HG02798 (cell line): ENCODE measurements at regions not wholly inside any gene's neighbourhood (a gene's known extent, or its start where the extent isn't known, plus 50 kb on each side); places are given as distances from the start of the nearest gene placed in this dataset.

Experiments used
- ATAC-seq: cut with Tn5 transposase; IDR thresholded peaks from one replicate; pipeline ENCODE4 v1.9.1; 2021; ENCODE audit warnings: mild to moderate bottlenecking; ENCODE audit not compliant: unreplicated experiment, poor library complexity

- ATAC-seq, result no peak
Observed at GRCh38 chr3:193974191-193974652, 161.7 kb upstream of the HES1 start.

DNA sequence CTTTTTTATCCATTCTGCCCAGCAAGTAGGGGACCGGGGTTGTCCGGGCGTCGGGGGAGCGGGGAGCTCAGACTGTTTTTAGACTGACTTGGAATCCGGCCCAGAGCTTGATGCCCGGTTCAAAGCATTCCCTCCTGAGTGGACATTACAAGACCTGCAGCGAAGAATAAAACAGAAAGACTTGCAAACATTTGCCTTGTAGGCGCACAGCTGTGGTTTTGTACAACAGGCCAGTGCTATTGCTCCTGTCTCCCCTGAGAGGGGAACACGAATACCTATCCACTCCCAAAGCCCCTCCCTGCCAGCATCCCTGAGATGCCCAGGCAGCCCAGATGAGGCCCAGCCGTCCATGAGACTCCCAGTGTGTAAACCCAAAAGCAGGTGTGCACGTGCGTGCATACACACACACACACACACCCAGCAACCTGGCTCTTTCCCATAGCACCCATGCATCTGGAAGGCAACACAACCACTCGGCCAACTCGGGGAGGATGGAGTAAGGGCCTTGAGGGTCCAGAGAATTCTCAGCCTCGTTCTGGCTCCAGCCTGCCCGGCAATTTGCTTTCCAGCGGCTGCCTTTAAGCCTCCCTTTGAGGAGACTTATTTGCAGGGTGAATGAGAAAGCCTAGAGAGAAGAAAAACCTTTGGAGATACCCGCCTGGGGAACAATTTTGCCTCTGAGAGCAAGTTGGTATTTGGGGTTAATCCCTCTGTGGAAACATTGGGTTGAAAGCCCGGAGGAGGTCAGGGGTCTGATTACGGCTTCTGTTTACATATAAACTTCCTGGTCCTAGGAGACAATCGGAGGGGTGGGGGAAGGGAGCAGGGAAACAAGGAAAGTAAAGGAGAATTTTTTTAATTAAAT, 161.0 kb upstream of the HES1 start:
- ATAC-seq, result no peak

- no peak for ATAC-seq
Observed at GRCh38 chr3:193977622-193978021, 158.3 kb upstream of the HES1 start.

- no peak for ATAC-seq
Observed at GRCh38 chr3:193978030-193978429, 157.9 kb upstream of the HES1 start.

DNA sequence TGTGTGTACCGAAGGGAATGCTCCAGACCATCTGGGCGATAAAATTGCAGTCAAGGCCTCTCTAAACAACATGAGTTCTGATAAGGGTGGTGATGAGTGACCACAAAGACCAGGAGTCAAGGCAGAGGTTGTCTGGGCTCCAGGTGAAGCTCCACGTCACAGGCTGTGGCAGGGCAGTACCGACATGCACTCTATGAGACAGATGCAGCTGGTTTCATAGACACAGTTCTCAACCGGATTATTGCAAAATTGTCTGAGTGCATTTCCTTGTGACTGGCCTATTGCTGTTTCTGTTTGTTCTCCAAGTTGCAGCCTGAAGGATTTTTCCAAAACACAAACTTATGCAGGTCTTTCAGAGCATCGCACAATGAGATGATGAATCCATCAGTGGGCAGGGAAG, 157.5 kb upstream of the HES1 start:
- no peak for ATAC-seq

DNA sequence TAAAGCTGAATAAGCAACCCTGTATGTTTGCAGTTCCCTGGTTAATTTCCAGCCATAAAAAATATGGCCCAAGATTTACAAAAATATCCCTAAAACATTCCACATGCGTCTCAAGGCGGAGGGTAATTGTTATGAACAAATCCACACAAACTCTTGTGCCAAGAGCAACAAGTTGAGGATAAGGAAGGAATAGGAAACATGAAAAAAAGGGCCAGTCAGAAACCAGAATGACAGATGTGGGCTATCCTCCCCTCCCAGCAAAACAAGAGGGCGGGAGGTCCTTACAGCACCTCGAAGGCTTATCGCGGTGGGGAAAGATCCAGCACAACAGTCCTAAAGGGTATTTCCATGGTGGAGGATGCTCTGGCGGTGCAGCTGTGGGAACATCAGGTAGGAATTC, 155.6 kb upstream of the HES1 start:
- no peak for ATAC-seq

- no peak for ATAC-seq
Observed at GRCh38 chr3:193980905-193981304, 155.0 kb upstream of the HES1 start.

DNA sequence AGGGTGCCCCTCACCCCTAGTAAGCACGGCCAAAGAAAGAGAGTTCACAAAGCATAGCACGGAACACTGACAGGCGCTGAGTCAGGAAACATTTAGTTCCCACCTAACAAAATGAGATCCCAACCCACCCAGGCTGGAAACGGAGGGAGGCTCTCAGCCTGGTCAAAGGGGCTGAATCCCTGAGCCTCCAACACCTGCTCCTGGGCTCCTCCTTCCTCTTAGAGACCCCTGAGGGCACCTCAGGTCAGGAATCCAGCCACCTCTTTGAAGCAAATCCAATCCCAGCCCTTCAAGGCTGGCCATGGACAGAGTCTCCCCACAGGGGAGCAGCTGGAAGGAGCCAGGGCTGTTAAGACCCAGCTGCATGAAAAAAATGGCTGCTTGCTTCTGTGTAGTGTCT, 154.4 kb upstream of the HES1 start:
- ATAC-seq, result no peak

GRCh38 chr3:193982258-193982659, 153.7 kb upstream of the HES1 start:
- no peak for ATAC-seq

- ATAC-seq, result no peak
Observed at GRCh38 chr3:193983846-193984818, 151.8 kb upstream of the HES1 start.

GRCh38 chr3:193984876-193985275, 151.1 kb upstream of the HES1 start:
- ATAC-seq, result no peak

GRCh38 chr3:193987186-193987585, 148.8 kb upstream of the HES1 start:
- no peak for ATAC-seq

DNA sequence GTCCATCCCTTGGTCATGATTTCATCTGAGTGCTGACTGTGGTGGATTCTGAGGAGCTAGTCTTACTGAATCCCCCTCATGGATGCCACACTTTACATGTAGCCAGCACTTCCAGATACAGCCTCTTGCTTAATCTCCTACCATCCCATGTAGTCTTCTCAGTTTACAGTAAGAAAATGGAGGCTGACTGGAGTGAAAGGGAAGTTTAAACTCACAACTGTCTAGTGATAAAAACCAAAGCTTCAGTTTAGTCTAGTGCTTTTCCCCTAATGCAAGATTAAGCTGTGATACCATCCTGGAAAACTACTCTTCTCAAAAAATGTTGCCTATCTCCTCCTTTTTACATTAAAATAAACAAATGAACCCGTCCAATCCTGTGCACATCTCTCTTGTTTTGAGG, 146.8 kb upstream of the HES1 start:
- no peak for ATAC-seq

DNA sequence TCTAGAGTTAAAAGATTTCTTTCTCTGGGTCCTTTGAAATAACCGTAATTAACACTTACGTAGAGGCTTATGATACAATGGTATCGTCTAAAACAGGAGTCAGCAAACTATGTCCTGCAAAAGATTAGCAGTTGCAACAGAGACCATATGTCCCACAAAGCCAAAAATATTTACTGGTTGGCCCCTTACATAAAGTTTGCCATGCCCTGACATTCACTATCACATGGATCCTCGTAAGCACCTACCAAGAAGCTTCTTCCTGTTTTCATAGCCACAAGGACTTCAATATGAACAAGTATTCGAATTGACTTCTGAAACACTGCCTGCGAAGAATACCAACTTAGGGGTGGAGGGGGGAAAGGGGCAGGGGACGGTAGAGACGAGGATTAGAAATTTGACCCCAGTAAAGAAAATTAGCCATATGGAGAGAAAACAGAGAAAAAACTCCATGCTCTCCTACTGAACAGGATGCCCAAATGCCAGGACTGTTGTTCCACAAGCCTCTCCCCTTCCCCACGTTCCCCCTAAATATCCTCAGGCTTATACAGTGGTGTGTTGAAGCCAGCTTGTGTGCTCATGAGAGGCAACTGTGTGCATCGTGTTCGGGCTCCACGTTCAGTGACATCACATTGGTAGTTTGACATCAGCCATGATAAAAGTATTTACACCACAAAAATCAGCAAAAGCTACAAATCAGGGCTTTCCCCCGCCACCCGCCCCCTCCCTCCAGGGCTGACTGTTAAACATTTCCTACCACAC, 144.1 kb upstream of the HES1 start:
- ATAC-seq, result no peak

GRCh38 chr3:193992425-193993037, 143.4 kb upstream of the HES1 start:
- ATAC-seq, result no peak

GRCh38 chr3:193996221-193996620, 139.7 kb upstream of the HES1 start:
- ATAC-seq, result no peak

- ATAC-seq, result no peak
Observed at GRCh38 chr3:193996641-193997089, 139.3 kb upstream of the HES1 start.

DNA sequence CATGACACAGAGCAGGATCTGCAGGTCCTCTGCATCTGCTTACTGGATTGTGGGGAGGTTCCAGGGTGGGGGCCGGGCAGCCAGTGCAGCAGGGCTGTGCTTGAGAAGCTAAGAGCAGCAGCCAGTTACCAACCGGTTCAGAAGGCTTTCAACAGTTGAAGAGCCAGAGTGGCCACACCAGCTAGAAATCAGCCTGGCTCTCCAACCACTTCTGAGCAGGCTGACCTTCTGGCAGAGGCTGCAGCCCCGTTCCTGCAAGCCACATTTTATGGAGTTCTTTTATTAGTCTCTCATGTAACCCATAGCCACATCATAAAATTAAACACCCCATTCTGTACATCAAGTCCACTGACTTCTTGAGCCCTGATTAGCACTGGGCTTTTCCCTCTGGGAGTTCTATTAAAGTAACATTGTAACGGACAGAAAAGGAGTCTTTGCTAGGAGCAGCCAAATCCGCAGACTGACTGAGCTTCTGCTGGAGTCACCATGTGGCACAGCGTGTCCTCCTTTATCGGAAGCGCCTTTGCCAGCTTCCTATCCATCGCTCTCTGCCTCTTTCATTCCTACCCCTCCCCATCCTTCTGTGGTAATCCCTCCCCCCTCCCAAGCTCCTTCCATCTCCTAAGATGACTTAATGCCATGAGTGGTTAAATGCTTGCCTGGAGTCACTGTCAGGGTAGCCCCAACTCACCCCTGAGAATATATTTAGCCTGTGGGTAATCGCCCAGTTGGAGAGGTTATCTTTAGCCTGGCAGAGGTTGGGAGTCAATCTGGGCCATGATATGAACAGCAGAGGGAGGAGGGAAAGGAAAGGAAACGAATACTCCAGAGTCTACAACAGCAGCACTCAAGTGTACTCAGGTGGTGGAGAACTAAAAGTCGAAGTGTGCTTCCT, 138.5 kb upstream of the HES1 start:
- ATAC-seq, result no peak

- ATAC-seq, result no peak
Observed at GRCh38 chr3:193998123-193998448, 137.9 kb upstream of the HES1 start.
